ENCODE measurements at regions not wholly inside any gene's neighbourhood (a gene's known extent, or its start where the extent isn't known, plus 50 kb on each side); places are given as distances from the start of the nearest gene placed in this dataset.

GRCh38 chr14:81946834-81947798 is 413.5 kb upstream of the SEL1L start:
- no peak for DNase-seq (ENCODE audit: extremely low read depth, low read depth, low spot score)

DNA sequence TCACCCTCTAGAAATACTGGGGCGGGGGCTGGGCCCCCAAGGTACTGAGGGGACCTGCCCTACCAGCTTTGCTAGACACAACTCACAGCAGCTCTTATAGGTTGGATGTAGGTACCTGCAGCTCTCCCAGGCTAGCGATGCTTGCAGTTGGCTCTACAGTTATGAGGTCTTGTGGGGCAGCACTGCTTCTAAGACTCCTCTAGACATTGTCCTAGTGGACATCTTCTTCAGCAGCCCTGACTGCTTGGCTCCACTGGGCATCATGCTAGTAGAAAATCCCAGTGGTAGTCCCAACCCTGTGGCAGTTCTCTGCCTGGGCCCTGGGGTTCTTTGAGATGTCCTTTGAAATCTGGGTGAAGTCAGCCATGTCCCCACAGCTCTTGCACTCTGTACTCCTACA is 419.3 kb upstream of the SEL1L start:
- DNase-seq (ENCODE audit: extremely low read depth, low read depth, low spot score) = no peak

GRCh38 chr14:81953419-81953818 is 419.8 kb upstream of the SEL1L start:
- DNase-seq (ENCODE audit: extremely low read depth, low read depth, low spot score) = no peak

- no peak for DNase-seq (ENCODE audit: extremely low read depth, low read depth, low spot score)
Observed at GRCh38 chr14:81955123-81955522, 421.5 kb upstream of the SEL1L start.

- DNase-seq (ENCODE audit: extremely low read depth, low read depth, low spot score) = no peak
Observed at GRCh38 chr14:81960781-81961180, 427.1 kb upstream of the SEL1L start.

DNA sequence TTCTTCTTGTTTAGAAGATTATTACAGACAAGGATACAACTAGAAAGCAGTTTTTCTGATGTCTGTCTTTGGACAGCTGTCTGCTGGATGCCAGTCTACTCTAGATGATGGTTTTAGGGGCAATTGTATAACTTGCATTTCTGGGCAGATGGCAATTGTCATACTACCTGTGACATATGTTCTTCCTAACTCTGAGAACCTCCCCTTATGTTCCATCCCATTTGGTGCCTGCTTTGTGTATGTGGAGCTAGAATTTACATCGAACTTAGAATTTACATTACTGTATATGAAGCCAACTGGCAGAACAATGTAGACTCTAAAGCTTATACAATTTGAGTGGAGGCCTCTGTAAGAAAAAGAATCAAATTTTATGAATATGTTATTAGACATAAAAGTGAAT is 430.2 kb upstream of the SEL1L start:
- DNase-seq (ENCODE audit: extremely low read depth, low read depth, low spot score) = no peak

DNA sequence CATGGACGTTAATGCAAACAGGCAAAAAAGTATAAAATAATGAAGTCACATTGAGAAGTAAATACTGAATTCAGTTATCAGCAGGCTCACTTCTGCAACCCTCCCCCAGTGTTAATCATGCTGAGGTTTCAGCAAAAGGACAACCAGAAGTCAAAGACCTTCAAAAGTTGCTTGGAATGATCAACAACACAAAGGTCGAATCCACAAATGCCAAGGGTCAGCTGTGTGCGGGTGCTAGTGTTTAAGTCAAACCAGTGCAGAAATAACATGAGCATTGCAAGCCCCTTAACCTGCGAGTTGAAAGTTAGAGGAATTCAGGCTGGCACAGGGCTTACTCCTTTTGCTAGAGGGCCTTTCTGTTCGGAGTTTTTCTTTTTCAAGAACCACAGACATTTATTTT is 436.7 kb upstream of the SEL1L start:
- DNase-seq (ENCODE audit: extremely low read depth, low read depth, low spot score) = no peak

DNA sequence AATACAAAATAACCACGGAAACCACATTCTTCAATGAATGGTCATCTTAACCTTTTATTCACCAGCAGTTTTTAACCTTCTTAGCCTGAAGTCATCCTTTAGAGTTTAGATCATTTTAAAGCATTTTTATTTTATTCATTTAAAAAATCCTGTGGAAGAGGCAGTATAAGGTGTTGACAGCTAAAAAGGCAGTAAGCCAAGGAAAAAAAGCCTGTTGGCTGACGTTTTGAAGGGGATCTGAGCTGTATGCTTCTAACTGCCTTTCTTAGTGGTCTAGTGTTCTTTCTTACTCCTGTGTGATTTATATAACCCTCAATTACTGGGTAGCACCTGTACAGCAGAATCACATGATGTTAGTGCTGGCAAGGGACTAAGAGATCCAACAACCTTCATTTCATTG is 438.3 kb upstream of the SEL1L start:
- DNase-seq (ENCODE audit: extremely low read depth, low read depth, low spot score) = no peak

GRCh38 chr14:81972601-81973000 is 438.9 kb upstream of the SEL1L start:
- DNase-seq (ENCODE audit: extremely low read depth, low read depth, low spot score) = no peak

- no peak for DNase-seq (ENCODE audit: extremely low read depth, low read depth, low spot score)
Observed at GRCh38 chr14:81974543-81974942, 440.9 kb upstream of the SEL1L start.

GRCh38 chr14:81980601-81981306 is 447.1 kb upstream of the SEL1L start:
- no peak for DNase-seq (ENCODE audit: extremely low read depth, low read depth, low spot score)

GRCh38 chr14:81981307-81981675 is 447.6 kb upstream of the SEL1L start:
- no peak for DNase-seq (ENCODE audit: extremely low read depth, low read depth, low spot score)

DNA sequence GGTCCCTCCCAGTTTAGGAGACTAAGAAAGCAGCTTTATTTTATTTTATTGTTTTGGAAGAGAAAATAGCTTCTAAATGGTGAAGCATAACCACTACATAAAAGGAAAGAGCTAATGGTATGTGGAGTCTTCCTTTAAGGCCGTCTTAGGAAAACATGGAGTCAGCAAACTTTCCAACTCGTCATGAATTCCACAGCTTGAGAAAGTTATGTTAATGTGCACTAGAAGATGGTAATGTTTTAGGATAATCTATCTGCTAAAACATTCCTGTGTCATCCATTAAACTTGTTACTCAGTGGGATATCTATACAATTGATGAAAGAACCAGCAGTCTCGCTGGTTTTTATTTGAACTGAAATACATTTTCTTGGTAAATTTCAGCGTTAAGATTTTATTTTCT is 448.4 kb upstream of the SEL1L start:
- DNase-seq (ENCODE audit: extremely low read depth, low read depth, low spot score) = no peak

GRCh38 chr14:81986005-81986404 is 452.4 kb upstream of the SEL1L start:
- no peak for DNase-seq (ENCODE audit: extremely low read depth, low read depth, low spot score)

GRCh38 chr14:81989211-81989610 is 455.6 kb upstream of the SEL1L start:
- no peak for DNase-seq (ENCODE audit: extremely low read depth, low read depth, low spot score)

- DNase-seq (ENCODE audit: extremely low read depth, low read depth, low spot score) = peak; percentile 33
Observed at GRCh38 chr14:81990312-81990761, 456.7 kb upstream of the SEL1L start.

DNA sequence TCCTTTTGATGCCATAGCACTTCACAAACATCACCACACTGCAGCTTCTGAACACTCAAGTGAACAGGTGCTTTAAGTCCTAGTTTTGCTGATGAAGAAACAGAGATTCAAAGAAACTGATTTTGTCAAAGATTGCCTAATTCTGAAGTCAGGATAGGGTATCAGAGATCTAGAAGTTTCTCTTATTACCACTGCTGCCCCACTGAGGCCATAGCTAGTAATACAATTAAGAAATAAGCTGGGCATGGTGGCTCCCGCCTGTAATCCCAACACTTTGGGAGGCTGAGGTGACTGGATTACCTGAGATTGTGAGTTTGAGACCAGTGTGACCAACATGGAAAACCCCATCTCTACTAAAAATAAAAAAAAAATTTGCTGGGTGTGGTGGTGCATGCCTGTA is 458.3 kb upstream of the SEL1L start:
- DNase-seq (ENCODE audit: extremely low read depth, low read depth, low spot score) = no peak

GRCh38 chr14:81993432-81993831 is 459.8 kb upstream of the SEL1L start:
- no peak for DNase-seq (ENCODE audit: extremely low read depth, low read depth, low spot score)

DNA sequence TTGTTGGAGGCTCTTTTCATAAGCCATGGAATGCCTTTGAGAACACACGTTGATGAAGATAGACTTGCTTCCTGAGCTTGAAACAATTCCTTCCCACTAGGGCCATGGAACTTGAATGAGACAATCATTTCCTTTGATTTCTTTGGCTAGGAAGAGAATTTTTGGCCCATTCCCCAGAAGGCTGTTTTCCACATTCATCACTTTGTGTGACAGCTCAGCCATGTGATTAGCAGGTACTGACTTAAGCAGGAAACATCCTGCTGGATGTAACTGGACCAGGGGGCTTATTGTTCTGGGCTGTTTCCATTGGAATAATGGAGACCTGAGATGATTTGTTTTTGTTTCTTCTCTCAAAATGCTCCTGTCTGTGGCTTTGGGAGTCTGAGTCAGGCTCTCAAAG is 469.8 kb upstream of the SEL1L start:
- no peak for DNase-seq (ENCODE audit: extremely low read depth, low read depth, low spot score)

DNA sequence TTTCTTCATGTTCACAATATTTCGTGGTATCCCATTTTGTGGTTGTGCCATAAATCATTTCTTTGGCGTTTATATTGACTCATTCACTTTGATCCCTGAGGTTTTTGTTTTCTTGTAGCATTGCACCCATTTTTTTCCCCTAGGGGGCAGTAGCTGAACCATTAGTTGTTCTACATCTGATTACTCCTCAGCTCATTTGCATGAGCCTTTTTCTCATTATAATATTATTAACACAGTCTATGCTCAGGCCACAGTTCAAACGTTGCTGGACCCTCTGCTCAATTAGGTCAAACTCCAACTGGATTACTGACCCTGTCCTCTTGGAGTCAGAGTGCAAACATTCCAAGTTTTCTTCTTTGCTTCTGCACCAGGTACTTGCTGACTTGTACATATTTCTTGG is 475.4 kb upstream of the SEL1L start:
- DNase-seq (ENCODE audit: extremely low read depth, low read depth, low spot score) = no peak

DNA sequence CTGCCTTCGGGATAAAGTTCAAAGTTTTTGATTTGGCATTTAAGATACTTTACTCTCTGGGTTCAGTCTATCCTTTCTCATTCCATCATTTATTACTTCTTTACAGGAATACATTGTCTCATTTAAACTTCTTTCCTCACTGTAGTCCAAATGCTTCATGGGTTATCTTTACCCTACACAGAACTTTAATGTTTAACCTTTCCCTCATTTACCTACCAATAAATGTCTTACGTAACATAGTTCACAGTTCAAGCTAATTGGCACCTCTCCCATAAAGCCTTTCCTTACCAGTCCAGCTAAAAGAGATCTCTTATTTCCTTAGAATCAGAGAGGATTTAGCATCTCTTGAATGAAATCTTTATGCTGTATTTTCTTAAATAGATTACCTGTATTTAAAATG is 476.3 kb upstream of the SEL1L start:
- no peak for DNase-seq (ENCODE audit: extremely low read depth, low read depth, low spot score)

DNA sequence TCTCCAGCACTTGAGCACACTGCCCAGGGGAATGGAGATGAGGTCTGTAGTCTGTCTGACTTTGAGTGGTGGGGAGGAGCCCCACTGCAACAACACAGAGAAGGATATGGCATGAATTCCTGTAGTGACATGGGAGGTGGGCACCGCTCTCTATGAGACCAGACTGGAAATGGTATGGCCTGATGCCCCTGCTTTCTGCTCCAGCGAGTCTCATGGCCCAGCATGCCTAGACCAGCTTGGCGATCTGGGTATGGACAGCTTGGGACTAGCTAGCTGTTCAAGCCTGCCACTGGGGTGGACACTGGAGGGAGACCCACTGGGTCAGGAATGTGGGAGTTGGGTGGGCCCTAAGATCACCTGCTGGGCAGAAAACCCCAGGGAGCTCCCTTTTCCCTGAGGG is 477.8 kb upstream of the SEL1L start:
- DNase-seq (ENCODE audit: extremely low read depth, low read depth, low spot score) = no peak

Measured in glomerular endothelial cell (primary cell).